MM.1S (cell line): ENCODE measurements at regions not wholly inside any gene's neighbourhood (a gene's known extent, or its start where the extent isn't known, plus 50 kb on each side); places are given as distances from the start of the nearest gene placed in this dataset.

ENCODE experiments used
- DNase-seq: peaks from one replicate; pipeline ENCODE4 v3.0.0-alpha.2; 2015
- H2AFZ ChIP-seq: fragments of 300-600 bp; sonication (generic); 2 replicates; pipeline ENCODE4 v1.6.0; 2016; ENCODE audit warnings: antibody characterized with exemption, low read length
- H3F3A ChIP-seq: fragments of 300-600 bp; sonication (generic); 2 replicates; pipeline ENCODE4 v1.6.1; 2016; ENCODE audit warnings: mild to moderate bottlenecking, antibody characterized with exemption, low read length, moderate library complexity, mixed read lengths; ENCODE audit not compliant: insufficient read depth
- H3K27ac ChIP-seq: fragments of 300-600 bp; sonication (generic); 2 replicates; pipeline ENCODE4 v1.5.1; 2016; ENCODE audit warnings: mild to moderate bottlenecking, low read length
- H3K27me3 ChIP-seq: fragments of 300-600 bp; sonication (generic); replicated peaks from 2 replicates; pipeline ENCODE4 v1.6.0; 2016; ENCODE audit warnings: low read length; ENCODE audit not compliant: insufficient read depth
- H3K36me3 ChIP-seq: fragments of 300-600 bp; sonication (generic); replicated peaks from 2 replicates; pipeline ENCODE4 v1.6.1; 2016; ENCODE audit warnings: mild to moderate bottlenecking, low read length, mixed read lengths; ENCODE audit not compliant: insufficient read depth
- H3K4me1 ChIP-seq: fragments of 300-600 bp; sonication (generic); 2 replicates; pipeline ENCODE4 v1.6.1; 2016; ENCODE audit warnings: low read length, mixed read lengths
- H3K4me2 ChIP-seq: fragments of 300-600 bp; sonication (generic); 2 replicates; pipeline ENCODE4 v1.6.0; 2016; ENCODE audit warnings: low read depth, low read length
- H3K4me3 ChIP-seq: fragments of 300-600 bp; sonication (generic); 2 replicates; pipeline ENCODE4 v1.5.1; 2016; ENCODE audit warnings: low read length, mixed read lengths
- H3K79me2 ChIP-seq: fragments of 300-600 bp; sonication (generic); 2 replicates; pipeline ENCODE4 v1.6.1; 2016; ENCODE audit warnings: mixed run types, low read length, mixed read lengths
- H3K9ac ChIP-seq: fragments of 300-600 bp; sonication (generic); 2 replicates; pipeline ENCODE4 v1.6.1; 2016; ENCODE audit warnings: low read length, mixed read lengths
- H3K9me2 ChIP-seq: fragments of 300-600 bp; sonication (generic); replicated peaks from 2 replicates; pipeline ENCODE4 v1.6.1; 2016; ENCODE audit warnings: mild to moderate bottlenecking, low read length, mixed read lengths; ENCODE audit not compliant: insufficient read depth
- H3K9me3 ChIP-seq: fragments of 300-600 bp; sonication (generic); replicated peaks from 2 replicates; pipeline ENCODE4 v1.6.1; 2016; ENCODE audit warnings: mild to moderate bottlenecking, low read length, mixed read lengths; ENCODE audit not compliant: insufficient read depth
- H4K20me1 ChIP-seq: fragments of 300-600 bp; sonication (generic); 2 replicates; pipeline ENCODE4 v1.6.1; 2016; ENCODE audit warnings: mild to moderate bottlenecking, low read length, moderate library complexity, mixed read lengths; ENCODE audit not compliant: insufficient read depth
- EZH2 ChIP-seq: fragments of 300-600 bp; sonication (generic); optimal IDR thresholded peaks from 2 replicates; pipeline ENCODE3; 2017; ENCODE audit warnings: low read depth, mild to moderate bottlenecking, antibody characterized with exemption, low read length, mixed read lengths
- EZH2phosphoT487 ChIP-seq: fragments of 300-600 bp; sonication (generic); IDR thresholded peaks from 2 replicates; pipeline ENCODE4 v1.6.1; 2018; ENCODE audit warnings: antibody characterized with exemption, low read length
- TF ChIP-seq, protein P1 (sequence below): fragments of 300-600 bp; sonication (generic); IDR thresholded peaks from 2 replicates; pipeline ENCODE4 v1.5.1; 2016; ENCODE audit warnings: antibody characterized with exemption, low read length, mixed read lengths

DNA sequence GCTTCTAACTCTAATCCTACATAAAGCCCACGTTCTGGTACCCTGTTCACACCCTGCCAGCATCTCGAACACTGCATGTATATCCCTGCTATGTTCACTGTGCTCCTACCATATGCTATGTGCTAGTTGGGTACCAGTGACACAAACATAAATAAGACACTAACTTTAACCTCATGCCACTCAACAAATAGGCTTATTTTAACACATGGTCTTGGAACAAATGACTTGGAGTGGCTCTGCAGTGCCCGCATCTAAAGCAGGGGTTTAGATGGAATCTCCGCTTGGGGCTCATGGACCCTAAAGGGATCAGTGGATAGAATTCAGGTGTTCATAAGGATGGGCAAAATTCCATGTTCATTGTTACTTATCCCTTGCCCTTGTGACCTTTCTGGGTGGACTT, 175.7 kb upstream of the ZKSCAN2 start:
- H3K9me2 ChIP-seq = no peaks in the 10 kb centered on the region
- no peak overlapping the region for H3K9ac ChIP-seq
- H3F3A ChIP-seq = no peaks in the 10 kb centered on the region
- H2AFZ ChIP-seq = no peak overlapping the region
- H3K4me2 ChIP-seq = no peak overlapping the region
- H3K27me3 ChIP-seq = no peaks in the 10 kb centered on the region
- no peaks in the 10 kb centered on the region for H3K9me3 ChIP-seq
- H3K4me3 ChIP-seq = no peak overlapping the region
- no peaks in the 10 kb centered on the region for H3K4me1 ChIP-seq
- H3K27ac ChIP-seq = no peak overlapping the region
- H3K36me3 ChIP-seq = no peaks in the 10 kb centered on the region
- no peaks in the 10 kb centered on the region for H3K79me2 ChIP-seq
- no peaks in the 10 kb centered on the region for H4K20me1 ChIP-seq
- TF ChIP-seq, protein P1, sequence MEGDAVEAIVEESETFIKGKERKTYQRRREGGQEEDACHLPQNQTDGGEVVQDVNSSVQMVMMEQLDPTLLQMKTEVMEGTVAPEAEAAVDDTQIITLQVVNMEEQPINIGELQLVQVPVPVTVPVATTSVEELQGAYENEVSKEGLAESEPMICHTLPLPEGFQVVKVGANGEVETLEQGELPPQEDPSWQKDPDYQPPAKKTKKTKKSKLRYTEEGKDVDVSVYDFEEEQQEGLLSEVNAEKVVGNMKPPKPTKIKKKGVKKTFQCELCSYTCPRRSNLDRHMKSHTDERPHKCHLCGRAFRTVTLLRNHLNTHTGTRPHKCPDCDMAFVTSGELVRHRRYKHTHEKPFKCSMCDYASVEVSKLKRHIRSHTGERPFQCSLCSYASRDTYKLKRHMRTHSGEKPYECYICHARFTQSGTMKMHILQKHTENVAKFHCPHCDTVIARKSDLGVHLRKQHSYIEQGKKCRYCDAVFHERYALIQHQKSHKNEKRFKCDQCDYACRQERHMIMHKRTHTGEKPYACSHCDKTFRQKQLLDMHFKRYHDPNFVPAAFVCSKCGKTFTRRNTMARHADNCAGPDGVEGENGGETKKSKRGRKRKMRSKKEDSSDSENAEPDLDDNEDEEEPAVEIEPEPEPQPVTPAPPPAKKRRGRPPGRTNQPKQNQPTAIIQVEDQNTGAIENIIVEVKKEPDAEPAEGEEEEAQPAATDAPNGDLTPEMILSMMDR = no peak
- no peak for TF ChIP-seq EZH2phosphoT487
- no peak for TF ChIP-seq EZH2
- no peak for DNase-seq

DNA sequence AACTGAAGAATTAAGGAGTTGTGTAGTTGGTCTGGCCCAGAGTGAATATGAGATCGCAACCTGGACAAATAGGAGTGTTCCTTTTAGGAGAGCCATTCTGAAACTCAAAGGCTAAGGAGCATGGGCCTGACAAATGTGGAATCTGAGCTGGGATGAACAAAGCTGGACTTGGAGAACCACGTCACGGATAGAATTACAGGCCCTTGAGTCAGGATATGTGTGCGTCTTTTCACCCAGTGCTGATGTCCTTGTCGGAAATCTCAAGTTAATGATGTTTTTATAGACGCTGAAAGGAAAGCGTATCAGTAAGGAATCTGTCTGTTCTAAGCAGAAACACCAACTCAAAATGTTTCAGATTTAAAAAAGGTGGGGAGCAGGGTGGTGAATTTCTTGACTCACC, 173.8 kb upstream of the ZKSCAN2 start:
- no peaks in the 10 kb centered on the region for H3K9me3 ChIP-seq
- no peaks in the 10 kb centered on the region for H3K9me2 ChIP-seq
- no peaks in the 10 kb centered on the region for H3K79me2 ChIP-seq
- H3K4me2 ChIP-seq = no peak overlapping the region
- no peaks in the 10 kb centered on the region for H3F3A ChIP-seq
- no peak overlapping the region for H3K9ac ChIP-seq
- H3K27me3 ChIP-seq = no peaks in the 10 kb centered on the region
- H4K20me1 ChIP-seq = no peaks in the 10 kb centered on the region
- H3K27ac ChIP-seq = no peak overlapping the region
- H2AFZ ChIP-seq = no peak overlapping the region
- no peak overlapping the region for H3K4me3 ChIP-seq
- DNase-seq = no peak
- H3K36me3 ChIP-seq = no peaks in the 10 kb centered on the region
- no peaks in the 10 kb centered on the region for H3K4me1 ChIP-seq
- TF ChIP-seq EZH2phosphoT487 (no peak), EZH2 (no peak)
- TF ChIP-seq, protein P1 = no peak

DNA sequence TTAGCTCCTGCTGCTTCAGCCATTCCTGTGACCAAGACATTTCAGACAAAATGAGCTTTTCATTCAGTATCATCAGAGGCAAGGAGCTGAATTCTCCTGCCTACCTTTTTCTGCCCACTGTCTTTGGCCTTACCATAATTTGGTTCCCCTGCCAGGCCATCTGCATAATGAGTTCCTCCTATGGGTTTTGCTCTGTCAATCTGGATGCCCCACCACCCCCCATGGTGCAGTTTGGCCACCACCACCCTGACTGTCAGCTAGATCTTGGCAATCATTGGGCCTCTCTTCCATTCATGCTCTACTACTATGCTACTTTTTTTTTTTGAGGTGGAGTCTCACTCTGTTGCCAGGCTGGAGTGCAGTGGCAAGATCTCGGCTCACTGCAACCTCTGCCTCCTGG, 169.2 kb upstream of the ZKSCAN2 start:
- TF ChIP-seq EZH2phosphoT487 (no peak), EZH2 (no peak)
- TF ChIP-seq, protein P1 = no peak
- no peaks in the 10 kb centered on the region for H3K9me3 ChIP-seq
- H3K36me3 ChIP-seq = no peaks in the 10 kb centered on the region
- DNase-seq = no peak
- no peaks in the 10 kb centered on the region for H3K4me1 ChIP-seq
- H3K27ac ChIP-seq = no peak overlapping the region
- H3K9ac ChIP-seq = no peak overlapping the region
- H3K79me2 ChIP-seq = no peaks in the 10 kb centered on the region
- H3K27me3 ChIP-seq = no peaks in the 10 kb centered on the region
- no peaks in the 10 kb centered on the region for H3K9me2 ChIP-seq
- H3F3A ChIP-seq = no peaks in the 10 kb centered on the region
- H3K4me3 ChIP-seq = no peak overlapping the region
- H3K4me2 ChIP-seq = no peak overlapping the region
- H2AFZ ChIP-seq = no peak overlapping the region
- H4K20me1 ChIP-seq = no peaks in the 10 kb centered on the region

DNA sequence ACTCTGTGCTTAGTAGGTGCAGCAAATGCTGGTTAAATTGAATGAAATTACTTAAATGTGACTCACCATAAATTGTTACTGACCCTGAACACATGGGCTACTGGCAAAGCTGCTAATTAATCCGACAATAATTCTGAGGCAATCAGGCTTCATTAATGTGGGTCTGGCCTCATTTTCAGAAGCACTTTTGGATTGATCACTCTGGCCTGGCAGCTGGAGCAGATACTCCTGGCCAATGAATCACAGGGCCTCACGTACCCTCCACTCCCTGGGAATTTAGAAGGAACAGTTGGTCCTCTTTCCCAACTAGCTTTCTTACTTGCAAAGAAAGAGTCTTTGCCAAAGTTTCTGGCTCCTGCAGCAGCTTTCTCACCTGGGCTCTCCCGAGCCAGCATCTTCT, 162.0 kb upstream of the ZKSCAN2 start:
- Histone ChIP-seq H3K27me3 (no peaks in the 10 kb centered on the region), H3K4me3 (no peak overlapping the region), H4K20me1 (no peaks in the 10 kb centered on the region), H3K79me2 (no peaks in the 10 kb centered on the region), H3K36me3 (no peaks in the 10 kb centered on the region), H3K4me1 (no peaks in the 10 kb centered on the region), H3K4me2 (no peak overlapping the region), H3K9ac (no peak overlapping the region), H3K9me2 (no peaks in the 10 kb centered on the region), H2AFZ (no peak overlapping the region), H3K27ac (no peak overlapping the region), H3K9me3 (no peaks in the 10 kb centered on the region), H3F3A (no peaks in the 10 kb centered on the region)
- DNase-seq = no peak
- TF ChIP-seq, protein P1 = no peak
- no peak for TF ChIP-seq EZH2phosphoT487
- no peak for TF ChIP-seq EZH2
